Activated naive CD4-positive, alpha-beta T cell (primary cell): ENCODE measurements at regions not wholly inside any gene's neighbourhood (a gene's known extent, or its start where the extent isn't known, plus 50 kb on each side); places are given as distances from the start of the nearest gene placed in this dataset.
"Not testable (repeated sequence)": the region's sequence is repeated elsewhere in the genome, so short reads cannot be mapped to it uniquely, and the experiment has no call there.

ENCODE experiments used
- DNase-seq, 4 experiments: peaks; one replicate each; lab custom pipeline; 2025; lab: John Stamatoyannopoulos, UW

- DNase-seq: not testable (repeated sequence)
Observed at GRCh38 chr1:221262677-221263076, 383.4 kb downstream of the HLX start.

- no peak for DNase-seq
Observed at GRCh38 chr1:221263831-221264767, 384.9 kb downstream of the HLX start.

- no peak for DNase-seq
Observed at GRCh38 chr1:221264848-221265247, 385.6 kb downstream of the HLX start.

- no peak for DNase-seq
Observed at GRCh38 chr1:221268295-221268694, 389.1 kb downstream of the HLX start.

GRCh38 chr1:221271701-221272100 is 392.5 kb downstream of the HLX start:
- no peak for DNase-seq

- DNase-seq: no peak
Observed at GRCh38 chr1:221272940-221273339, 393.7 kb downstream of the HLX start.

GRCh38 chr1:221274373-221274772 is 395.1 kb downstream of the HLX start:
- DNase-seq: no peak

GRCh38 chr1:221276896-221277409 is 397.7 kb downstream of the HLX start:
- no peak for DNase-seq

- no peak for DNase-seq
Observed at GRCh38 chr1:221279146-221279545, 399.9 kb downstream of the HLX start.

- no peak for DNase-seq
Observed at GRCh38 chr1:221283532-221283931, 404.3 kb downstream of the HLX start.

GRCh38 chr1:221284028-221284427 is 404.8 kb downstream of the HLX start:
- no peak for DNase-seq

- DNase-seq: not testable (repeated sequence)
Observed at GRCh38 chr1:221284991-221285390, 405.7 kb downstream of the HLX start.

GRCh38 chr1:221285458-221286210 is 406.4 kb downstream of the HLX start:
- not testable (repeated sequence) for DNase-seq

GRCh38 chr1:221286399-221286798 is 407.2 kb downstream of the HLX start:
- no peak for DNase-seq

- no peak for DNase-seq
Observed at GRCh38 chr1:221289103-221289502, 409.9 kb downstream of the HLX start.

GRCh38 chr1:221290669-221291068 is 411.4 kb downstream of the HLX start:
- no peak for DNase-seq

- DNase-seq: no peak
Observed at GRCh38 chr1:221291113-221291512, 411.9 kb downstream of the HLX start.

- DNase-seq: no peak
Observed at GRCh38 chr1:221292652-221293051, 413.4 kb downstream of the HLX start.

- no peak for DNase-seq
Observed at GRCh38 chr1:221294242-221294641, 415.0 kb downstream of the HLX start.

GRCh38 chr1:221302357-221302756 is 423.1 kb downstream of the HLX start:
- no peak for DNase-seq

- no peak for DNase-seq
Observed at GRCh38 chr1:221302810-221303209, 423.6 kb downstream of the HLX start.

- DNase-seq: no peak
Observed at GRCh38 chr1:221303623-221304022, 424.4 kb downstream of the HLX start.

- DNase-seq: no peak
Observed at GRCh38 chr1:221306239-221306638, 427.0 kb downstream of the HLX start.
